HepG2 (cell line): ENCODE measurements at regions not wholly inside any gene's neighbourhood (a gene's known extent, or its start where the extent isn't known, plus 50 kb on each side); places are given as distances from the start of the nearest gene placed in this dataset.

ENCODE experiments used
- ATAC-seq: fragments of 200-7000 bp; cut with Tn5 transposase; 3 replicates; pipeline ENCODE4 v1.9.1; 2020; ENCODE audit warnings: mild to moderate bottlenecking, moderate library complexity
- BruUV-seq: library from RNA; stranded (reverse); fragments of 400-500 nt; replicated peaks from 2 replicates; lab custom pipeline; 2021; lab: Mats Ljungman, UMichigan
- CTCF ChIA-PET: fragments of 300-600 bp; formaldehyde crosslinking; extraction: SDS; loops from one replicate; lab custom pipeline; 2021; ENCODE audit warnings: low total read pairs, inconsistent platforms, low intra/inter-chr PET ratio; lab: Yijun Ruan, JAX
- POLR2A ChIA-PET: fragments of 350-600 bp; sonication (Branson Sonifier 250); formaldehyde crosslinking; loops from one replicate; lab custom pipeline; 2020; ENCODE audit warnings: antibody characterized with exemption, inconsistent platforms; lab: Yijun Ruan, JAX
- DNase-seq: peaks from one replicate; pipeline ENCODE4 v3.0.0-alpha.2; 2015; ENCODE audit warnings: low spot score
- FAIRE-seq: peaks from 3 replicates; lab custom pipeline; 2011; peaks lifted over from hg19 to GRCh38; lab: Jason Lieb, UNC
- H2AFZ ChIP-seq: one replicate; pipeline ENCODE4 v1.6.1; 2011; ENCODE audit warnings: low read length, inconsistent platforms
- H3K27ac ChIP-seq: fragments of 300-600 bp; 3 replicates; pipeline ENCODE4 v1.8.0; 2011; ENCODE audit warnings: mixed run types, mild to moderate bottlenecking, mixed read lengths, low read length, inconsistent platforms; ENCODE audit not compliant: insufficient read depth; ENCODE audit errors: extremely low read length
- H3K27me3 ChIP-seq, 2 experiments: fragments of 200-600 bp in 1 of 2; 2 replicates in 1 of 2; 3 replicates in 1 of 2; pipeline versions ENCODE4 v1.6.0 to v1.8.0; 2011; ENCODE audit warnings: low read length in 2 of 2, mild to moderate bottlenecking in 2 of 2, moderate library complexity in 2 of 2, inconsistent platforms in 1 of 2; ENCODE audit not compliant: insufficient read depth in 2 of 2, control insufficient read depth in 1 of 2
- H3K36me3 ChIP-seq, 2 experiments: fragments of 200-600 bp in 1 of 2; replicated peaks in 1 of 2; 2 replicates in 1 of 2; 3 replicates in 1 of 2; pipeline versions ENCODE4 v1.5.1 to v1.8.0; 2011; ENCODE audit warnings: low read length in 2 of 2, inconsistent platforms in 1 of 2; ENCODE audit not compliant: insufficient read depth in 2 of 2, control insufficient read depth in 1 of 2
- H3K4me1 ChIP-seq: 2 replicates; pipeline ENCODE4 v1.5.1; 2012; ENCODE audit warnings: low read length, inconsistent platforms; ENCODE audit not compliant: insufficient read depth
- H3K4me2 ChIP-seq: 2 replicates; pipeline ENCODE4 v1.6.0; 2011; ENCODE audit warnings: low read depth, low read length, inconsistent platforms
- H3K4me3 ChIP-seq, 3 experiments: fragments of 200-600 bp in 1 of 3; sonication (generic), shearing (Covaris generic) in 1 of 3; replicated peaks in 1 of 3; 2 replicates each; pipeline ENCODE4 v1.5.1; 2011 to 2016; ENCODE audit warnings: low read length in 3 of 3, inconsistent platforms in 2 of 3, low read depth in 2 of 3, mild to moderate bottlenecking in 2 of 3, control low read depth in 1 of 3, mixed read lengths in 1 of 3; ENCODE audit not compliant: insufficient read depth in 1 of 3
- H3K79me2 ChIP-seq: one replicate; pipeline ENCODE4 v1.6.1; 2011; ENCODE audit warnings: low read length, inconsistent platforms; ENCODE audit not compliant: insufficient read depth
- H3K9ac ChIP-seq: 2 replicates; pipeline ENCODE4 v1.6.0; 2011; ENCODE audit warnings: mild to moderate bottlenecking, low read depth, low read length, inconsistent platforms; ENCODE audit not compliant: insufficient read depth
- H3K9me3 ChIP-seq: 2 replicates; pipeline ENCODE4 v1.5.1; 2012; ENCODE audit warnings: mild to moderate bottlenecking, low read length
- H4K20me1 ChIP-seq: 2 replicates; pipeline ENCODE4 v1.6.0; 2011; ENCODE audit warnings: inconsistent platforms, mild to moderate bottlenecking, low read length, moderate library complexity; ENCODE audit not compliant: insufficient read depth
- CENPX ChIP-seq: sonication (generic); formaldehyde crosslinking; IDR thresholded peaks from 2 replicates; pipeline ENCODE4 v1.9.0; 2021; ENCODE audit warnings: mild to moderate bottlenecking, missing genetic modification reagents, moderate library complexity
- GABPB1 ChIP-seq: IDR thresholded peaks from 2 replicates; pipeline ENCODE4 v1.6.1; 2016; ENCODE audit warnings: mild to moderate bottlenecking, missing genetic modification reagents, moderate library complexity, missing compliant biosample characterization
- ONECUT2 ChIP-seq: sonication (generic); formaldehyde crosslinking; IDR thresholded peaks from 2 replicates; pipeline ENCODE4 v1.4.0; 2020; ENCODE audit warnings: missing genetic modification reagents
- RAD21 ChIP-seq: fragments of 450-650 bp; formaldehyde crosslinking; IDR thresholded peaks from 2 replicates; pipeline ENCODE4 v1.5.0; 2020; ENCODE audit warnings: mild to moderate bottlenecking
- REXO4 ChIP-seq: sonication (generic); formaldehyde crosslinking; IDR thresholded peaks from 2 replicates; pipeline ENCODE4 v1.8.0; 2022; ENCODE audit warnings: missing genetic modification reagents, mild to moderate bottlenecking, borderline replicate concordance
- SMC3 ChIP-seq: IDR thresholded peaks from 2 replicates; pipeline ENCODE4 v1.6.1; 2011; ENCODE audit warnings: low read length, improper control_type of control experiment
- SYNCRIP ChIP-seq: fragments of 200-400 bp; formaldehyde crosslinking; IDR thresholded peaks from 2 replicates; pipeline ENCODE4 v1.6.1; 2018; ENCODE audit warnings: mild to moderate bottlenecking, low read depth, low read length; ENCODE audit not compliant: insufficient read depth
- ZBTB8A ChIP-seq: sonication (generic); formaldehyde crosslinking; IDR thresholded peaks from 2 replicates; pipeline ENCODE4 v1.4.0; 2020; ENCODE audit warnings: mild to moderate bottlenecking, low read depth, missing genetic modification reagents, borderline replicate concordance
- ZNF737 ChIP-seq: sonication (generic); formaldehyde crosslinking; IDR thresholded peaks from 2 replicates; pipeline ENCODE4 v1.5.0; 2020; ENCODE audit warnings: missing genetic modification reagents, mild to moderate bottlenecking, borderline replicate concordance
- WGBS: methylation state at CpG from one replicate; pipeline ENCODE4 v1.1.6; 2017; ENCODE audit warnings: low lambda C conversion rate; 5-methylcytosine and 5-hydroxymethylcytosine counted together
- in situ Hi-C: cut with HindIII; loops from 2 replicates; pipeline ENCODE4 v1.10.0; 2017; ENCODE audit warnings: low pct_unique_long_range_greater_than_20kb; ENCODE audit not compliant: extremely low pct_ligation_motif_present
- intact Hi-C: fragments of 100-400 bp; cut with micrococcal nuclease; formaldehyde crosslinking; loops from one replicate; pipeline ENCODE4 v1.10.0; 2022; ENCODE audit not compliant: unreplicated experiment
- TF ChIP-seq, protein P1 (sequence below): sonication (generic); formaldehyde crosslinking; conservative IDR thresholded peaks from 2 replicates; pipeline ENCODE4 v1.5.0; 2020; ENCODE audit warnings: missing genetic modification reagents
- TF ChIP-seq, protein P2 (sequence below): sonication (generic); formaldehyde crosslinking; IDR thresholded peaks from 2 replicates; pipeline ENCODE4 v1.4.0; 2020; ENCODE audit warnings: missing genetic modification reagents
- TF ChIP-seq, protein P3 (sequence below): sonication (generic); formaldehyde crosslinking; IDR thresholded peaks from 2 replicates; pipeline ENCODE4 v1.4.0; 2020; ENCODE audit warnings: missing genetic modification reagents, borderline replicate concordance

DNA sequence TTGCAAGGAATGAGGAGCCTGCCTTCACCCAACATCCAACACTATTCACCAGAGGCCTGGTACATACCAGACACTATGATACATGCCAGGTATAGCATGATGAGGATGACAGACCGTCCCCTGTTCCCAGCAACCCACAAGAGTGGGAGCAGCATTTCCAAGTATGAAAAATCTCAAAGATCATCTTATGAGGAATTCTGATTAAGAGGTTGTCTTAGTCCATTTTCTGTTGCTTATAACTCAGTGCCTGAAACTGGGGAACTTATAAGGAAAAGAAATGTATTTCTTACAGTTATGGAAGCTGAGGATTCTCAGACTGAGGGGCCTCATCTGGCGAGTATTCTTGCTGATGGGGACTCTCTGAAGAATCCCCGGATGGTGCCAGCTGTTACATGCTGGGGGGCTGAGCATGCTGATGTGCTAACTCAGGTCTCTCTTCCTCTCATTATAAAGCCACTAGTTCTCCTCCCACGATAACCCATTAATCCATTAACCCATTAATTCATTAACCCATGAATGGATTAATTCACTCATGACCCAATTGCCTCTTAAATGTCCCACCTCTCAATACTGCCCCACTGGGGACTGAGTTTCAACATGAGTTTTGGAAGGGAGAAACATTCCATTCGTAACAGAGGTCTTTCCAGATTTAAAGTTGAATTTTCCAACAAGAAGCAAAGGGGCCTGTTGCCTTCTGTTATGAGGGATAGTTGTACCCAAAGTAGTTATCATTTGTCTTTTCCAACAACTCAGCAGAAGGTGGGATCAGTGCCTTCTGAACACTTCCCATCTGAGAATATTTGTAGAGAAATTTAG lies 173.9 kb downstream of the HERPUD2 start (continued):
- TF ChIP-seq ZNF737 (CRISPR knock-in tag) = no peak
- no peak for TF ChIP-seq ZBTB8A (CRISPR knock-in tag)
- no peak for TF ChIP-seq ONECUT2 (CRISPR knock-in tag)
- no peak for TF ChIP-seq REXO4 (CRISPR knock-in tag)
- TF ChIP-seq, protein P1, sequence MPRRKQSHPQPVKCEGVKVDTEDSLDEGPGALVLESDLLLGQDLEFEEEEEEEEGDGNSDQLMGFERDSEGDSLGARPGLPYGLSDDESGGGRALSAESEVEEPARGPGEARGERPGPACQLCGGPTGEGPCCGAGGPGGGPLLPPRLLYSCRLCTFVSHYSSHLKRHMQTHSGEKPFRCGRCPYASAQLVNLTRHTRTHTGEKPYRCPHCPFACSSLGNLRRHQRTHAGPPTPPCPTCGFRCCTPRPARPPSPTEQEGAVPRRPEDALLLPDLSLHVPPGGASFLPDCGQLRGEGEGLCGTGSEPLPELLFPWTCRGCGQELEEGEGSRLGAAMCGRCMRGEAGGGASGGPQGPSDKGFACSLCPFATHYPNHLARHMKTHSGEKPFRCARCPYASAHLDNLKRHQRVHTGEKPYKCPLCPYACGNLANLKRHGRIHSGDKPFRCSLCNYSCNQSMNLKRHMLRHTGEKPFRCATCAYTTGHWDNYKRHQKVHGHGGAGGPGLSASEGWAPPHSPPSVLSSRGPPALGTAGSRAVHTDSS = no peak
- TF ChIP-seq SYNCRIP = no peak

DNA sequence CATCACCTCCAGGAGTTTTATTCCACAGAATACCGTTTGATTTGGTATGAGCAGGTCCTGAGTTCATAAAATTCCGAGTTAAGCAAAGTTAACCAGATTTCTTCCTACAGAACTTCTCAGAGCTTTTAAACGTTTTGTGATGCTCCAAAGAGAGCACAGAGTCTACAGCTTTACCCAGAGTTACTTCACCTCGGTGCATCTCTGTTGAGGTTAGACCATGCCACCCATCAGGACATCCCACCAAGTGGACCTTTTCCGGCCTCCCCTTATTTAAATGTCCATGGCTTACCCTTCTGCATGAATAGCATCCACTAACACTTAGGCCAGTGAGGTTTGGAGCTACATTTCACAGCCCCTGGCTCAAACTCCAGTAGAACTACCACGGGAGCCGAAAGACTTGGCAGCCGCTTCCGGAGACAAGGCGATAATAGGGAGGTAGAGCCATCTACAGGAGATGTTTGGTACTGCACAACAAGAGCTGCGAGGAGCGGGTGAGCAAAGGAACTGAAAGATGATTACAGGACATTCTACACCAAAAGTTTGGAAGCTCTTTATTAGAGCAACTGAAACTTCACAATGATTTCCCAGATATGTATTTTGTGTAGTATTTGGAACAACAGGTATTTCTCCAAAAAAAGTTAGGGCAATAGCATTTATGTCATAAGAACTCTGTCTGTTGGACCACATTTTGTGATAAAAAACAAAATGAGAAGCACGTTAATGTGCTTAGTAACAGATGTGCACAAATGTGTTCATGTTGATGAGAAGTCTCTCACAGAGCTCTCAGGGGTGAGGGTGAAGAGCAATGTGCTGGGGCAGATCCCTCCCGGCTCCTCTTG lies 174.7 kb downstream of the HERPUD2 start:
- no peak overlapping the region for H3K9ac ChIP-seq
- H4K20me1 ChIP-seq = no peaks in the 10 kb centered on the region
- no peak overlapping the region for H3K4me2 ChIP-seq
- no peak overlapping the region for H3K4me3 ChIP-seq
- no peaks in the 10 kb centered on the region for H3K36me3 ChIP-seq
- ChIA-PET POLR2A (no interaction called here), CTCF (interaction anchor here (1.7 to 2.1 kb wide), 2 partner anchors 95 to 105 kb away, joined by 5 to 17 read pairs; no protein-coding TSS in a partner anchor)
- H3K4me1 ChIP-seq = no peaks in the 10 kb centered on the region
- WGBS = 7% methylated on average over 13 of the region's 14 CpGs
- intact Hi-C loops = loop anchor here (1.0 kb wide), 1 partner anchor 95 kb away; no protein-coding TSS in a partner anchor
- in situ Hi-C loops = no loop called here
- no peaks in the 10 kb centered on the region; a peak in 1 of 5 replicates for H3K27me3 ChIP-seq
- H3K9me3 ChIP-seq = no peaks in the 10 kb centered on the region
- ATAC-seq (peak; percentile 88), DNase-seq (peak; percentile 45), FAIRE-seq (peak; percentile 75)
- H3K27ac ChIP-seq = no peak overlapping the region
- no peak overlapping the region for H2AFZ ChIP-seq
- no TSS peak for BruUV-seq
- no peaks in the 10 kb centered on the region for H3K79me2 ChIP-seq
- TF ChIP-seq, protein P2, sequence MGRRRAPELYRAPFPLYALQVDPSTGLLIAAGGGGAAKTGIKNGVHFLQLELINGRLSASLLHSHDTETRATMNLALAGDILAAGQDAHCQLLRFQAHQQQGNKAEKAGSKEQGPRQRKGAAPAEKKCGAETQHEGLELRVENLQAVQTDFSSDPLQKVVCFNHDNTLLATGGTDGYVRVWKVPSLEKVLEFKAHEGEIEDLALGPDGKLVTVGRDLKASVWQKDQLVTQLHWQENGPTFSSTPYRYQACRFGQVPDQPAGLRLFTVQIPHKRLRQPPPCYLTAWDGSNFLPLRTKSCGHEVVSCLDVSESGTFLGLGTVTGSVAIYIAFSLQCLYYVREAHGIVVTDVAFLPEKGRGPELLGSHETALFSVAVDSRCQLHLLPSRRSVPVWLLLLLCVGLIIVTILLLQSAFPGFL (CRISPR knock-in tag) = no peak
- TF ChIP-seq SMC3 (peak; percentile 78), RAD21 (CRISPR knock-in tag) (peak; percentile 79), GABPB1 (peak; percentile 26; the same call in 1 of the 2 replicates), CENPX (CRISPR knock-in tag) (no peak)
- TF ChIP-seq, protein P3, sequence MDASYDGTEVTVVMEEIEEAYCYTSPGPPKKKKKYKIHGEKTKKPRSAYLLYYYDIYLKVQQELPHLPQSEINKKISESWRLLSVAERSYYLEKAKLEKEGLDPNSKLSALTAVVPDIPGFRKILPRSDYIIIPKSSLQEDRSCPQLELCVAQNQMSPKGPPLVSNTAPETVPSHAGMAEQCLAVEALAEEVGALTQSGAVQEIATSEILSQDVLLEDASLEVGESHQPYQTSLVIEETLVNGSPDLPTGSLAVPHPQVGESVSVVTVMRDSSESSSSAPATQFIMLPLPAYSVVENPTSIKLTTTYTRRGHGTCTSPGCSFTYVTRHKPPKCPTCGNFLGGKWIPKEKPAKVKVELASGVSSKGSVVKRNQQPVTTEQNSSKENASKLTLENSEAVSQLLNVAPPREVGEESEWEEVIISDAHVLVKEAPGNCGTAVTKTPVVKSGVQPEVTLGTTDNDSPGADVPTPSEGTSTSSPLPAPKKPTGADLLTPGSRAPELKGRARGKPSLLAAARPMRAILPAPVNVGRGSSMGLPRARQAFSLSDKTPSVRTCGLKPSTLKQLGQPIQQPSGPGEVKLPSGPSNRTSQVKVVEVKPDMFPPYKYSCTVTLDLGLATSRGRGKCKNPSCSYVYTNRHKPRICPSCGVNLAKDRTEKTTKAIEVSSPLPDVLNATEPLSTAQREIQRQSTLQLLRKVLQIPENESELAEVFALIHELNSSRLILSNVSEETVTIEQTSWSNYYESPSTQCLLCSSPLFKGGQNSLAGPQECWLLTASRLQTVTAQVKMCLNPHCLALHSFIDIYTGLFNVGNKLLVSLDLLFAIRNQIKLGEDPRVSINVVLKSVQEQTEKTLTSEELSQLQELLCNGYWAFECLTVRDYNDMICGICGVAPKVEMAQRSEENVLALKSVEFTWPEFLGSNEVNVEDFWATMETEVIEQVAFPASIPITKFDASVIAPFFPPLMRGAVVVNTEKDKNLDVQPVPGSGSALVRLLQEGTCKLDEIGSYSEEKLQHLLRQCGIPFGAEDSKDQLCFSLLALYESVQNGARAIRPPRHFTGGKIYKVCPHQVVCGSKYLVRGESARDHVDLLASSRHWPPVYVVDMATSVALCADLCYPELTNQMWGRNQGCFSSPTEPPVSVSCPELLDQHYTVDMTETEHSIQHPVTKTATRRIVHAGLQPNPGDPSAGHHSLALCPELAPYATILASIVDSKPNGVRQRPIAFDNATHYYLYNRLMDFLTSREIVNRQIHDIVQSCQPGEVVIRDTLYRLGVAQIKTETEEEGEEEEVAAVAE (CRISPR knock-in tag) = no peak
